SU-DHL-6 (cell line): ENCODE measurements at regions not wholly inside any gene's neighbourhood (a gene's known extent, or its start where the extent isn't known, plus 50 kb on each side); places are given as distances from the start of the nearest gene placed in this dataset.

Experiments
- H2AFZ ChIP-seq: fragments of 200-600 bp; sonication (generic); 2 replicates; pipeline ENCODE4 v1.6.1; 2014; ENCODE audit warnings: low read depth, mild to moderate bottlenecking, moderate library complexity, mixed read lengths, antibody characterized with exemption, low read length; ENCODE audit not compliant: severe bottlenecking
- H3F3A ChIP-seq: fragments of 200-600 bp; shearing (Covaris generic); 2 replicates; pipeline ENCODE4 v1.6.0; 2016; ENCODE audit warnings: antibody characterized with exemption, mild to moderate bottlenecking; ENCODE audit not compliant: insufficient read depth
- H3K27ac ChIP-seq: fragments of 200-600 bp; sonication (generic); 2 replicates; pipeline ENCODE4 v1.5.1; 2016; ENCODE audit warnings: low read depth, mild to moderate bottlenecking, low read length, moderate library complexity, mixed read lengths
- H3K27me3 ChIP-seq: fragments of 200-600 bp; sonication (generic), shearing (Covaris generic); 2 replicates; pipeline ENCODE4 v1.6.0; 2014; ENCODE audit warnings: mild to moderate bottlenecking, low read length
- H3K36me3 ChIP-seq: fragments of 200-600 bp; sonication (generic); 2 replicates; pipeline ENCODE4 v1.6.1; 2014; ENCODE audit warnings: mild to moderate bottlenecking, low read length, mixed read lengths
- H3K4me2 ChIP-seq: fragments of 300-600, 200-600 bp; shearing (Covaris generic), sonication (generic); 2 replicates; pipeline ENCODE4 v1.6.0; 2014; ENCODE audit warnings: low read length, low read depth, mild to moderate bottlenecking; ENCODE audit not compliant: poor library complexity, severe bottlenecking
- H3K4me3 ChIP-seq: fragments of 200-600 bp; sonication (generic); 2 replicates; pipeline ENCODE4 v1.5.1; 2014; ENCODE audit warnings: antibody characterized with exemption, low read length, mild to moderate bottlenecking, mixed read lengths; ENCODE audit not compliant: insufficient read depth, poor library complexity, severe bottlenecking
- H3K79me2 ChIP-seq: fragments of 200-600 bp; sonication (generic); 2 replicates; pipeline ENCODE4 v1.6.1; 2014; ENCODE audit warnings: mild to moderate bottlenecking, low read length, moderate library complexity; ENCODE audit not compliant: insufficient read depth
- H3K9ac ChIP-seq: fragments of 200-600 bp; sonication (generic); 2 replicates; pipeline ENCODE4 v1.7.0; 2014; ENCODE audit warnings: mild to moderate bottlenecking, low read length
- H3K9me2 ChIP-seq: fragments of 200-600 bp; sonication (generic); replicated peaks from 2 replicates; pipeline ENCODE4 v1.6.1; 2014; ENCODE audit warnings: low read length; ENCODE audit not compliant: insufficient read depth
- H3K9me3 ChIP-seq: fragments of 200-600 bp; sonication (generic); 2 replicates; pipeline ENCODE4 v1.6.1; 2014; ENCODE audit warnings: low read length, mixed read lengths; ENCODE audit not compliant: insufficient read depth
- H4K20me1 ChIP-seq: fragments of 200-600 bp; sonication (generic); 2 replicates; pipeline ENCODE4 v1.6.1; 2014; ENCODE audit warnings: low read depth, mild to moderate bottlenecking, antibody characterized with exemption, low read length, moderate library complexity, mixed read lengths
- EZH2phosphoT487 ChIP-seq: fragments of 200-600 bp; sonication (generic), shearing (Covaris generic); conservative IDR thresholded peaks from 2 replicates; pipeline ENCODE4 v1.6.1; 2018; ENCODE audit warnings: mild to moderate bottlenecking, antibody characterized with exemption, low read length, moderate library complexity, mixed read lengths
- TF ChIP-seq, protein P1 (sequence below): fragments of 200-600 bp; sonication (generic); IDR thresholded peaks from one replicate; pipeline ENCODE4 v1.5.1; 2017; ENCODE audit warnings: antibody characterized with exemption, mild to moderate bottlenecking, low read length, moderate library complexity; ENCODE audit not compliant: insufficient read depth, poor library complexity, severe bottlenecking

DNA sequence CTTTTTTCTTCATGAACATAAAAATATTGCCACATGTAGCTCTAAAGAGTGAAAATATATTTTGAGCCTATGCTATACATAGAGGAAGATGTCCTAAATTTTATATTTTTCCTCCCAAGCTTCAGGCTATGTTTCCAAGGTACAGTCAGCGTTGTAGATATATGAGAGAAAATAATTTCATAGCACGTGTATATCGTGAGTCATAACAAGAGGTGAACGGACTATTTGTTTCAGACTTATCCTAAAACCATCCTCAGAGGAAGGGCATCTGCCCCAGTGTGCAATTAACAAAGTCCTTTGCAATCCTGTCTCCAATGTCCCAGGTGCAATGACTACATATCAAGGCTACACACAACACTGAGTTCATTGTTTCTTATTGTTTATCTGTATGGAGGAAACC, 177.3 kb upstream of the ARRDC4 start:
- Histone ChIP-seq H3F3A (no peaks in the 10 kb centered on the region), H3K79me2 (no peaks in the 10 kb centered on the region), H3K27me3 (no peaks in the 10 kb centered on the region), H3K9me3 (no peaks in the 10 kb centered on the region), H3K9ac (no peak overlapping the region), H2AFZ (no peak overlapping the region), H3K27ac (no peak overlapping the region), H3K4me2 (no peak overlapping the region), H4K20me1 (no peaks in the 10 kb centered on the region), H3K4me3 (no peak overlapping the region), H3K36me3 (no peaks in the 10 kb centered on the region), H3K9me2 (no peaks in the 10 kb centered on the region)
- no peak for TF ChIP-seq EZH2phosphoT487
- TF ChIP-seq, protein P1, sequence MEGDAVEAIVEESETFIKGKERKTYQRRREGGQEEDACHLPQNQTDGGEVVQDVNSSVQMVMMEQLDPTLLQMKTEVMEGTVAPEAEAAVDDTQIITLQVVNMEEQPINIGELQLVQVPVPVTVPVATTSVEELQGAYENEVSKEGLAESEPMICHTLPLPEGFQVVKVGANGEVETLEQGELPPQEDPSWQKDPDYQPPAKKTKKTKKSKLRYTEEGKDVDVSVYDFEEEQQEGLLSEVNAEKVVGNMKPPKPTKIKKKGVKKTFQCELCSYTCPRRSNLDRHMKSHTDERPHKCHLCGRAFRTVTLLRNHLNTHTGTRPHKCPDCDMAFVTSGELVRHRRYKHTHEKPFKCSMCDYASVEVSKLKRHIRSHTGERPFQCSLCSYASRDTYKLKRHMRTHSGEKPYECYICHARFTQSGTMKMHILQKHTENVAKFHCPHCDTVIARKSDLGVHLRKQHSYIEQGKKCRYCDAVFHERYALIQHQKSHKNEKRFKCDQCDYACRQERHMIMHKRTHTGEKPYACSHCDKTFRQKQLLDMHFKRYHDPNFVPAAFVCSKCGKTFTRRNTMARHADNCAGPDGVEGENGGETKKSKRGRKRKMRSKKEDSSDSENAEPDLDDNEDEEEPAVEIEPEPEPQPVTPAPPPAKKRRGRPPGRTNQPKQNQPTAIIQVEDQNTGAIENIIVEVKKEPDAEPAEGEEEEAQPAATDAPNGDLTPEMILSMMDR = no peak

DNA sequence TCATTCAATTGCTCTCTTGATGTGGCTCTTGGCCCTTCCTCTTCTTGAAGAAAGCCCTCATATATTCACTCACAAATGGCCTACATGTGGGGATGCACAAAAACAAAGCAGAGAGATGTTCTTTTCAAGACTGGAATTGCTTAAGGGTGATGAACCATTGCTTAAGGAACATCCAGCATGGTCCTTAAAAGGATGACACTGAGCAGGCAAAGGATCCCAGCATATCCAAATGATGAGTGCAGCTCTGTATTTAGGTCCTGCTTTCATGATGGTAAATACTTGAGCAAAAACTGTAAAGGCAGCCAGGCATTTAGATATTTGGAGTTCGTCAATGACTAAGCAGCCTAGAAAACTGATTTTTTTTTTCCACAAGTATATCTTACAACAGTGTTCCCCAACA, 173.8 kb upstream of the ARRDC4 start:
- TF ChIP-seq, protein P1 = no peak
- no peak for TF ChIP-seq EZH2phosphoT487
- Histone ChIP-seq H3K9me3 (no peaks in the 10 kb centered on the region), H3K79me2 (no peaks in the 10 kb centered on the region), H3K27me3 (no peaks in the 10 kb centered on the region), H3K4me2 (no peak overlapping the region), H3F3A (no peaks in the 10 kb centered on the region), H3K9me2 (no peaks in the 10 kb centered on the region), H3K36me3 (no peaks in the 10 kb centered on the region), H3K4me3 (no peak overlapping the region), H2AFZ (no peak overlapping the region), H4K20me1 (no peaks in the 10 kb centered on the region), H3K9ac (no peak overlapping the region), H3K27ac (no peak overlapping the region)

DNA sequence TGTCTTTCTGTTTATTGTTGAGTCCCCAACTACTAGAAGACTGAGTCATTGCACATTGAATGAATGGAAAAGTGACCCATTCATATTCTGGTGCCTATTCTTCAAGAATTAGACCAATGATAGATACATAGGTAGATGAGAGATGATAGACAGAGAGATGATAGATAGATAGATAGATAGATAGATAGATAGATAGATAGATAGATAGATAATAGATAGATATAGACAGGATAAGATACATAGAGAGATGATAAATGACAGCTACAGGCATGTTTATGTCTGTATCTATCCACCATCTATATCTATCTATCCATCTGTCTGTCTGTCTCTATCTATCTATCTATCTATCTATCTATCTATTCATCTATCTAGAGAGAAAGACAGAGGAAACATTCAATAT, 170.3 kb upstream of the ARRDC4 start:
- no peak for TF ChIP-seq EZH2phosphoT487
- TF ChIP-seq, protein P1 = no peak
- Histone ChIP-seq H3K27ac (no peak overlapping the region), H4K20me1 (no peaks in the 10 kb centered on the region), H3K9me2 (no peaks in the 10 kb centered on the region), H3F3A (no peaks in the 10 kb centered on the region), H3K4me2 (no peak overlapping the region), H3K9me3 (no peaks in the 10 kb centered on the region), H3K27me3 (no peaks in the 10 kb centered on the region), H3K79me2 (no peaks in the 10 kb centered on the region), H3K4me3 (no peak overlapping the region), H3K36me3 (no peaks in the 10 kb centered on the region), H3K9ac (no peak overlapping the region), H2AFZ (no peak overlapping the region)
